Activated CD4-positive, CD25-positive, alpha-beta regulatory T cell treated with anti-CD3 and anti-CD28 coated beads, Interleukin-2, amount 50 U/mL, for 16 hours (primary cell): ENCODE measurements at regions not wholly inside any gene's neighbourhood (a gene's known extent, or its start where the extent isn't known, plus 50 kb on each side); places are given as distances from the start of the nearest gene placed in this dataset.

Experiments used
- DNase-seq: peaks from one replicate; pipeline ENCODE4 v3.0.0-alpha.2; 2020; ENCODE audit warnings: low read depth, low spot score

- DNase-seq = no peak
These were observed 63.7 kb upstream of the AMZ2 start for GRCh38 chr17:68184141-68184571.

DNA sequence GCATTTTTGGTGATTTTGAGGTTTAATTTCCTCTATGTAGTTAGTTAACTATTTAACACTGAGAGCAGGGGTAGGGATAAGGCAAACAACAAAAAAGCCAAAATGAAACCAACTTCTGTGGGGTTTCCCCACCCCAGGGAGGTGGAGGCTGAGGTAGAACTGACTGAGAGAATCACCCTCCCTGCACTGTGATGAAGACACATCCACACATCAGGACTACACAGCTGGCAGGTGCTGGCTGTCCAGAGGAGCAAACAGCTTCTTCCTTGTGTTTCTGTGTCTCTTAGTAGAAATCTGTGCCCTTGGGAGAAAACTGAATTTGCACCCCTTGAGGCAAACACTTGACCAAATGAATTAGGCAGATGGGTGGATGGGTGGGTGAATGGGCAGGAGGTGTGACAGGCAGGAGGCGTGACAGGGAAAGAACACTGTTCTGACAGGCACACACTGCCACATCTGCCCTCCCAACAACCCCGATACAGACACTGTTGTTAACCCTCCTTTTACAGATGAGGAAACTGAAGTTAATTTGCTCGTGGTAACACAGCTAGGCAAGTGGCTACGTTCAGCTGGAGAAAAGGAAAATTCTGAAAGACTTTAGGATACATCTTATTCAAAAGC is 62.9 kb upstream of the AMZ2 start:
- no peak for DNase-seq

DNA sequence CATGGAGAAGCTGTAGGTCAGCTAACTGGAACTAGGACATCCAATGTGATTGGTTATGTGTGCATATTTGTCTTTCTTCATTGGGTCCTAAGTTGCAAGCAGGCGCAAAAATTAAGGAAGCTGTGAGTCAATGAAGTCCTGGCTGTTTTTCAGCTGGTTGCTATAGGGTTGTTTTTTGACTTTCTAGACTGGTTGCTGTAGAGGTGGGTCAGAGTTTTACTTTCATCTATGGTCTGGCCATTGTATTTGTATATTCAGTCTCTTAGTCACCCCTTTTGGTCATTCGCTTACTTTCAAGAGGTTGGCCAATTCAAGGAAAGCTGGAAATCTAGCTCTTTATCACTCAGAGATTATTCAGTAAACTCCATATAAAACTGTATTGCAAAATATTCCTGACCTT is 62.0 kb upstream of the AMZ2 start:
- no peak for DNase-seq

DNA sequence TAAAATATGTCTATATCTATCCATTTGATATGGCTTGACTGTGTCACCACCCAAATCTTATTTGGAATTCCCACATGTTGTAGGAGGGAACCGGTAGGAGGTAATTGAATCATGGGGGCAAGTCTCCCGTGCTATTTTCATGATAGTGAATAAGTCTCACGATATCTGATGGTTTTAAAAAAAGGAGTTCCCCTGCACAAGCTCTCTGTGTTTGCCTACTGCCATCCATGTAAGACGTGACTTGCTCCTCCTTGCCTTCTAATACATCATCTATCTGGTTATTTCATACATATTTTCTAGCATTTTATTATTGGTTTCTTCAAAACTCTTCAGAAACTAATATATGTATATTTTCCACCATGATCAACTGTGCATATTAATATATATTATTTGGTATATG is 57.3 kb upstream of the AMZ2 start:
- no peak for DNase-seq

DNA sequence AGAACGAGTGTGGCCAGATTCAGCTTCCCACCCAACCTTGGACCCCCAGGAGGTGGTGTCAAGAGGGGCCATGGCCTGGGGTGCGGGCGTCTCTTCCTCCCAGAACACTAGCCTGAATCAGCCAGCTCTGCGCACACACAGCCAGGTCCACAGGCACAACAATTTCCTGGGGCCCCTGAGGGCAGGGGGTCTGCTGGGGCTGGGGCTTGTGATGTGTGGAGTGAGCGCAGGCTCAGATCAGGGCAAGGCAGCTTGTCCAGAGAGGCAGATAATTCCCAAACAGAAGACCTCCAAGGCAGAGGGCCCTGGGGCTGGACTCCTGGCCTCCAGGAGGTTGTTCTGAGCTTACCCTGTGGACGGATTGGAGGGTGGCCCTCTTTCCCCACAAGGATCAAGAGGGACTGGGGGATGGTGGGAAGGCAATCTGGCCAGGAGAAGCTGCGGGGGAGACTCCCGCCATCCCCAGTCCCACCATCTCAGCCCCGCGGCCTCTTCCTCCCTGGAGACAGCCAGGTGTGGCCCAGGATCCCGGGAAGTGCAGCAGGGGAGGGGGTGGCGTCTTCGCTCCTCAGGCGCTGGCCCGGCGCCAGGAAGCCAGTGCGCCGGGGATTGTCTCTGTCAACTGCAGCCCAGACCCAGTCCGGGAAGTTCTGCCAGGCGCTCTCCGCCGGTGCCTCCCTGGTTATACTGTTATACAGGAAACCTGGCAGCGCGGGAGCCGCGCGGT is 52.0 kb upstream of the AMZ2 start:
- no peak for DNase-seq

DNA sequence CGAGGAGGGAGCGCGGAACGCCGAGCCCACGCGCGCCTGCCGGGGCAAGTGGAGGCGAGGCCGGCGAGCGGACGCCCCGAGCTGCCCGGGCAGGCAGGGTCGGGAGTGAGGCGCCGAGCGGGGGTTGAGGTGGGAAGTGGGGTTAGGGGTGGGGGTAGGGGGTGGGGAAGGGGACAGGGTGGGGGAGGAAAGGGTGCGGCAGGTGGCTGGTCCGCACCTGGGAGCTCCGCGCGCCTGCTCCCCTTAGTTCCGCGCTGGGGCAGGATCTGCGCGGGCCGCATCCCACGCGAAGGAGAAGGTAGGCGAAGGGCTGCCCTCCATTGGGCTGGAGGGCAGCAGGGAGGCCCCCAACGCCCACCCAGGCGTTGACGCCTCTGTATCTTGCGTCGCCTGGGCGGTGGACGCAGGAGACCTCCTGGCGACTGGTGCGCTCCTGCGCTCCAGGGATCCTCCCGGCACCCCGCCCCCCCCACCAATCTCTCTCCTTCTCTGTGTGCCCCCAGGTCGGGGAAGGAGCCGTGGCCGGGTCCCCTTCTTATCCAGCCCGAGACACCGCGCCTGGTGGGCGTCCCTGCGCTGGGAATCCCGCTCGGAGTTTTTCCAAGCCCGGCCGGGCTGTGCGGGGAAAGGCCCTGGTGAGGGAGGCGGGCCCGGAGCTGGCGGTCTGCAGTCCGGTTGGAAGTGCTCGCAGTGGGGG is 51.3 kb upstream of the AMZ2 start:
- DNase-seq = no peak

GRCh38 chr17:68197091-68197996 is 50.5 kb upstream of the AMZ2 start:
- DNase-seq = no peak

- no peak for DNase-seq
These were observed 49.6 kb upstream of the AMZ2 start for GRCh38 chr17:68197997-68198930.
